HAP-1 (cell line): ENCODE measurements at regions not wholly inside any gene's neighbourhood (a gene's known extent, or its start where the extent isn't known, plus 50 kb on each side); places are given as distances from the start of the nearest gene placed in this dataset.

Source experiments
- DNase-seq, 2 experiments: peaks; one replicate each; pipeline ENCODE4 v3.0.0-alpha.2; 2016 to 2020; ENCODE audit warnings: low spot score in 2 of 2
- H3K27me3 ChIP-seq: fragments of 250-450 bp; sonication (Bioruptor Pico); 2 replicates; pipeline ENCODE4 v1.5.1; 2020; ENCODE audit warnings: low read depth, mild to moderate bottlenecking, moderate library complexity
- H3K36me3 ChIP-seq: fragments of 250-450 bp; sonication (Bioruptor Pico); replicated peaks from 2 replicates; pipeline ENCODE4 v1.5.1; 2020; ENCODE audit warnings: mild to moderate bottlenecking
- H3K4me1 ChIP-seq: fragments of 250-450 bp; sonication (Bioruptor Pico); 2 replicates; pipeline ENCODE4 v1.5.1; 2020; ENCODE audit warnings: mild to moderate bottlenecking
- H3K4me3 ChIP-seq: fragments of 250-450 bp; sonication (Bioruptor Pico); 2 replicates; pipeline ENCODE4 v1.5.1; 2020; ENCODE audit warnings: mild to moderate bottlenecking, moderate library complexity
- H3K9me3 ChIP-seq: fragments of 250-450 bp; sonication (Bioruptor Pico); 2 replicates; pipeline ENCODE4 v1.5.1; 2020; ENCODE audit warnings: mild to moderate bottlenecking, moderate library complexity
- in situ Hi-C: fragments of 300-500 bp; cut with MboI; formaldehyde crosslinking; loops from 3 replicates; pipeline ENCODE4 v1.14.3; 2020; ENCODE audit warnings: low sequenced_read_pairs, inconsistent platforms, mixed read lengths

DNA sequence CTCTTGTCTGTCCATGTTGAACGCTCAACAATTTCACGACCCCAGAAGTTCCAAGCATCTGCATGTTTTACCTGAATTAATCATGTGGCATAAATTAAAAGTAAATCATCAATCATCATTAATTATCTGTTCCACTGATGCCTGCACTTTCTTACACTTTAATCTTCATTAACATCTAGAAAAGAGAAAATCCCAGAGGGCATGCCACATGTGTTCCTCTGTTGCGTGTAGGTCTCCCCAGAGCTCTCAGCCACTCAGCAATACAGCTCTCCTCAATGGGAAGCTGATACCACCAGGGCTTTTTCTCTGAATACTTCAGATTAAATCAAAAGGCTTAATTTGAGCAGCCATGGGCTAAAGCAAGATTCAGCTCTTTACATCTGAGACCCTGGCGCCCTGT, 722.4 kb upstream of the TENM3 start:
- Histone ChIP-seq H3K4me1 (no peaks in the 10 kb centered on the region; the same call in 1 of the 2 replicates), H3K4me3 (no peak overlapping the region), H3K9me3 (no peaks in the 10 kb centered on the region), H3K27me3 (no peaks in the 10 kb centered on the region), H3K36me3 (no peaks in the 10 kb centered on the region)
- no peak for DNase-seq
- in situ Hi-C loops: loop anchor here (10.0 kb wide), 1 partner anchor 226 kb away; no protein-coding TSS in a partner anchor

GRCh38 chr4:181523973-181524372, 719.2 kb upstream of the TENM3 start:
- Histone ChIP-seq H3K4me3 (no peak overlapping the region), H3K36me3 (no peaks in the 10 kb centered on the region), H3K27me3 (no peaks in the 10 kb centered on the region), H3K9me3 (no peaks in the 10 kb centered on the region), H3K4me1 (peaks cover 3% of the 10 kb centered on the region)
- DNase-seq: no peak
- in situ Hi-C loops: loop anchor here (10.0 kb wide), 1 partner anchor 229 kb away; no protein-coding TSS in a partner anchor

- H3K36me3 ChIP-seq: no peaks in the 10 kb centered on the region
- no peak for DNase-seq
- H3K4me3 ChIP-seq: no peak overlapping the region
- no peaks in the 10 kb centered on the region for H3K9me3 ChIP-seq
- no peaks in the 10 kb centered on the region for H3K27me3 ChIP-seq
- H3K4me1 ChIP-seq: peaks cover 3% of the 10 kb centered on the region
- in situ Hi-C loops: loop anchor here (10.0 kb wide), 1 partner anchor 230 kb away; no protein-coding TSS in a partner anchor
Observed at GRCh38 chr4:181524499-181524898, 718.7 kb upstream of the TENM3 start.

DNA sequence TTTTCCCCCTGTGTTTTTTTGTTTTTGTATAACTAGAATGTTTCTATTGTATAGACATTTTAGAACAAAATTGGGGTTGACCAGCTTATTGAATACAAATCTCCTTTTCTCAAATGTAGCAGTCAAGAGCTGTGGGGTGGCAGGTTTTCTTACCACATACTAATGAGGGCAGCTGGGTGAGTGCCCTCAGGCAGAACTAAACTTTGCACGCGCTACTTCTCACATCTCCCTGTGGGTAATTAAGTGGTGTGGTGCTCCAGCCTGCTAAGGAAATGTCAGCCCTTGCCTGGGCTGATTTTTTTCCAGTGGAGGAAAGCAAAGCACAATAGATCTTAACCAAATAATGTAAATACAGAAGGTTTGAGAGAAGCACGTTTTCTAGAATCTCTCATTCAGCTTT, 717.6 kb upstream of the TENM3 start:
- H3K4me1 ChIP-seq: peaks cover 3% of the 10 kb centered on the region
- no peak overlapping the region for H3K4me3 ChIP-seq
- H3K9me3 ChIP-seq: no peaks in the 10 kb centered on the region
- no peaks in the 10 kb centered on the region for H3K27me3 ChIP-seq
- in situ Hi-C loops: loop anchor here (5.0 to 25.0 kb wide), 4 partner anchors 231 to 863 kb away; no protein-coding TSS in a partner anchor
- DNase-seq: peak in 1 of 2 experiments; percentile 26
- H3K36me3 ChIP-seq: no peaks in the 10 kb centered on the region

DNA sequence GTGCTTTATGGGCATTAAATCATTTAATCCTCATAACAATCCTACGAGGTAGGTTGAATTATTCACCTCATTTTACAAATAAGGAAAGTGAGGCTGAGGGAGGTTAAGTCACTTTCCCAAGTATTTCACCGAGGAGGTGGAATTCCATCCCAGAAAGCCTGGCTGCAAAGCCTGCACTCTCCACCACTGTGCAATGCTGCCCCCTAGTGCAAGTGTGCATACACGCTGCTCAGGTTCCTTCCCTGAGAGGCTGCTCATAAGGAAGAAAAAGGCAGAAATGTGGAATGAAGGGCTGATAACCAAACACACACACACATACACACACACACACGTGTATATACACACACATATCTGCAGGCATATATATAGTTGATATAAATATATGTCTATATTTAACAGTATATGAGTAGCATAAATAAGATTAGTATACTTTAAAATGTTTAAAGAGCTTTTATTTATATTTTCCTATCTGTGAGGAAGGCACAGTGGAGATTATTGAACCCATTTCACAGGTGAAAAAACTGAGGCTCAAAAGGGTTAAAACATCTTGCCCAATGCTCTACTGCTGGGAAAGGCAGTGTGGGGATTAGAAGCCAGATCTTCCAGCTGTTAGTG, 714.5 kb upstream of the TENM3 start:
- DNase-seq: peak; percentile 81 to 91
- Histone ChIP-seq H3K9me3 (no peaks in the 10 kb centered on the region), H3K4me3 (no peak overlapping the region), H3K4me1 (peaks cover 3% of the 10 kb centered on the region), H3K36me3 (no peaks in the 10 kb centered on the region), H3K27me3 (no peaks in the 10 kb centered on the region)
- in situ Hi-C loops: loop anchor here (5.0 to 25.0 kb wide), 4 partner anchors 234 to 866 kb away; no protein-coding TSS in a partner anchor

DNA sequence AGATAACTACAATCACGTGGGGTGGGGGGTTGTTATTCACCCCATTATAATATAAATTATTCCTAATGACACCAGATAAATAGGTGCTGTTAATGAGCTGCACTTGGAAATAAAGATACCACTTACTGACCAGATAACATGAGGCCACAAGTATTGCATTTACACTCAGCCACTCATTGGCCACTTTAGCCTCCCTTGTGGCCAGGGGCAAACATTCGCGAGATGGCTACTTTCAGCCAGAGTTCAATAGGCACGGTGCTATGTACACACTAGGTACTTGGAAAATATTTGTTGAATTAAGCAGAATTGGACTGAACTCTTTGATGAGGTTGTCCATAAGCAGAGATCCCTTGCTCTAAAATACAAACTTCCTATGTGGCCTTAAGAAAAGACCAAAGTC, 713.7 kb upstream of the TENM3 start:
- H3K36me3 ChIP-seq: no peaks in the 10 kb centered on the region
- H3K4me3 ChIP-seq: no peak overlapping the region
- DNase-seq: no peak
- peaks cover 3% of the 10 kb centered on the region; the same call in 1 of the 2 replicates for H3K4me1 ChIP-seq
- H3K27me3 ChIP-seq: no peaks in the 10 kb centered on the region
- no peaks in the 10 kb centered on the region for H3K9me3 ChIP-seq
- in situ Hi-C loops: loop anchor here (5.0 to 25.0 kb wide), 4 partner anchors 235 to 867 kb away; no protein-coding TSS in a partner anchor

DNA sequence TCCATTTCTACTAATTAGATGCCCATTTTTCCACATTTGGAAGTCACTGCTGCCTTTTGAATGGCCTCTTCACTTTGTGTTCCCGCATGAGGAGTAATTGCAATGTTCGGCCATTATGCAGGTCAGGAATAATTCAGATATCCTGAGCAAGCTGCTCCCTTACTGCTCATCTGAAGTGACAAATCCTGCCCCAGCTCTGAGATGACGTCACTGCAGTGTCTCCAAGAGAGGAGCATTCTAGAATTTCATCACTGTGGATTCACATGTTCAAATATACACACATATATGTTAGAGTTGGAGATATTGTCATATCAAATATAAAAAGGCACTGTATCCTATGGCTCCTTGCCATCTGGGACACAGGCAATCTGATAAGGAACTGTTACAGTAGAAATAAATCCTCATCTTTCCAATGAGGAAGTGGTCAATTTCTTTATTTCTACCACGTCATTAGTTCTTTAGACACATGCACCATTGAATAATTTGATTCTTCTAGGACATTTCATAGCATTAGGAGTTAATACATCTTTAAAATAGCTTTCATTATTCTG, 706.9 kb upstream of the TENM3 start:
- no peak for DNase-seq
- H3K36me3 ChIP-seq: no peaks in the 10 kb centered on the region
- no peaks in the 10 kb centered on the region for H3K4me1 ChIP-seq
- no peak overlapping the region for H3K4me3 ChIP-seq
- in situ Hi-C loops: loop anchor here (25.0 kb wide), 2 partner anchors 699 to 874 kb away; no protein-coding TSS in a partner anchor
- H3K27me3 ChIP-seq: no peaks in the 10 kb centered on the region
- H3K9me3 ChIP-seq: no peaks in the 10 kb centered on the region

DNA sequence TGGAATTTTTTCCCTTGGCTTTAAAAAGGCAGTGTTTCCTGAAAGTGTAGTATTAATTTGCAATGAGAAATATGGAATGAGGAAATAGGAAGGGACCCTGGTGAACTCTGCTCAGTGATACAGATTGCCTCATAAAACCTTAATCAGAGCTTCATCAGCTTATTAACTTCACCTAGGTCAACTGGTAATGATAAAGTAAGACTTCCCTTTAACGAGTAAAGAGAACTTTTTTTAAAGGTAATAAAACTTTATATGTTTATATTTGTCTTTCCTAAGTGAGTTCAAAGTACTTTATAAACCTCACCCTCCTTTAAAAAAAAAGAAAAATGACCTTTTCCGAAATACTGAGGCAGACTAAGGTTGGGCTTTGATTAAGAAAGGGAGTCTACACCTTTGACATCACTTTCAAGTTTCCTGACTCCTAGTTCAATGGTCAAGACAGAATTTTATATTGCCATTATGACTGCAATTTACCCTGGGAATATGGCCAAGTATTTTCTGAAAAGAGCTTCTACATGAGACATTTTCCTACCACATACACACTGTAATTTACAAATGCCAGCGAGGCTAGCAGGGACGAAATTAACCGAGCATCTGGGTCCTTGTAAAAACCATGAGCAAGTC, 706.3 kb upstream of the TENM3 start:
- Histone ChIP-seq H3K27me3 (no peaks in the 10 kb centered on the region), H3K9me3 (no peaks in the 10 kb centered on the region), H3K36me3 (no peaks in the 10 kb centered on the region), H3K4me1 (no peaks in the 10 kb centered on the region), H3K4me3 (no peak overlapping the region)
- no peak for DNase-seq
- in situ Hi-C loops: loop anchor here (25.0 kb wide), 2 partner anchors 700 to 875 kb away; no protein-coding TSS in a partner anchor

GRCh38 chr4:181538431-181538830, 704.8 kb upstream of the TENM3 start:
- no peaks in the 10 kb centered on the region for H3K27me3 ChIP-seq
- no peak for DNase-seq
- no peaks in the 10 kb centered on the region for H3K4me1 ChIP-seq
- in situ Hi-C loops: loop anchor here (25.0 kb wide), 2 partner anchors 701 to 876 kb away; no protein-coding TSS in a partner anchor
- no peaks in the 10 kb centered on the region for H3K9me3 ChIP-seq
- no peaks in the 10 kb centered on the region for H3K36me3 ChIP-seq
- no peak overlapping the region for H3K4me3 ChIP-seq

- H3K27me3 ChIP-seq: no peaks in the 10 kb centered on the region
- in situ Hi-C loops: loop anchor here (25.0 kb wide), 2 partner anchors 704 to 879 kb away; no protein-coding TSS in a partner anchor
- no peak for DNase-seq
- no peaks in the 10 kb centered on the region for H3K36me3 ChIP-seq
- no peaks in the 10 kb centered on the region for H3K4me1 ChIP-seq
- no peak overlapping the region for H3K4me3 ChIP-seq
- H3K9me3 ChIP-seq: no peaks in the 10 kb centered on the region
Observed at GRCh38 chr4:181541396-181541795, 701.8 kb upstream of the TENM3 start.

- Histone ChIP-seq H3K9me3 (no peaks in the 10 kb centered on the region), H3K4me3 (no peak overlapping the region), H3K36me3 (no peaks in the 10 kb centered on the region), H3K4me1 (no peaks in the 10 kb centered on the region), H3K27me3 (no peaks in the 10 kb centered on the region)
- no peak for DNase-seq
- in situ Hi-C loops: loop anchor here (25.0 kb wide), 2 partner anchors 712 to 887 kb away; no protein-coding TSS in a partner anchor
Observed at GRCh38 chr4:181548873-181549575, 694.2 kb upstream of the TENM3 start.

DNA sequence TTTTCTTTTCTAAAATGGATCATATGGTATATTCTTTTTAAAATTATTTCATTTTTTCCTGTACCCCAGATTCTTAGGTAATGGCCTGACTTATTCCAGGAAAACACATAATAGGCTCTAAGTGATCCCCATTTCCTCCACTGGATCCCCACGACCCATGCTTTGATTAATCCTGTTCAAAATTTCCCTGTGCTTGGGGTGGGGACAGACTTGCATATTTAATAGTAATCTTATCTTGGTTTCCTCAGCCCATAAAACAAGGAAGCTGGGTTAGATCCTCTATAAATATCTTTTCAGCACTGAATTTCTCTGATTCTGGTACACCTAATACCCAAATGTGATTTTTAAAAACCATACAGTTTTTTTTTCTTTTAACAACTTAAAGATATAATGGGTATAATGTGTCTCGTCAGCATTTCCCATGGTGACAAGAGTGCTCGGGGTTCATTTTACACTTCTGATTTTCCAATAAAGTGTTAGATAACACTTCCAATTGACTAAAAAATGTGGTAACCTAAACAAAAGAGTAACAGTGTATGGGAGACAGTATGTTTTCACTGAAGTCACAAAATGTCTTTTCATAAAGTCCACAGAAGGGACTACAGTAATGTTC, 693.5 kb upstream of the TENM3 start:
- in situ Hi-C loops: loop anchor here (25.0 kb wide), 3 partner anchors 712 to 1263 kb away; no protein-coding TSS in a partner anchor
- H3K27me3 ChIP-seq: no peaks in the 10 kb centered on the region
- H3K4me1 ChIP-seq: no peaks in the 10 kb centered on the region
- H3K36me3 ChIP-seq: no peaks in the 10 kb centered on the region
- no peaks in the 10 kb centered on the region for H3K9me3 ChIP-seq
- H3K4me3 ChIP-seq: no peak overlapping the region
- no peak for DNase-seq

GRCh38 chr4:181550381-181550780, 692.8 kb upstream of the TENM3 start:
- no peaks in the 10 kb centered on the region for H3K4me1 ChIP-seq
- H3K36me3 ChIP-seq: no peaks in the 10 kb centered on the region
- no peak overlapping the region for H3K4me3 ChIP-seq
- no peaks in the 10 kb centered on the region for H3K9me3 ChIP-seq
- H3K27me3 ChIP-seq: no peaks in the 10 kb centered on the region
- in situ Hi-C loops: loop anchor here (25.0 kb wide), 1 partner anchor 1262 kb away; no protein-coding TSS in a partner anchor
- DNase-seq: peak in 1 of 2 experiments; percentile 14
